Adrenal gland (tissue), 5 donors: ENCODE measurements at regions not wholly inside any gene's neighbourhood (a gene's known extent, or its start where the extent isn't known, plus 50 kb on each side); places are given as distances from the start of the nearest gene placed in this dataset.

Experiments
- CTCF ChIP-seq, 6 experiments: fragments of 450-650 bp in 4 of 6; fragments of 200-600 bp in 2 of 6; sonication (generic) in 1 of 6; IDR thresholded peaks; 1 replicate in 5 of 6; 2 replicates in 1 of 6; pipeline versions ENCODE4 v1.5.1 to v1.8.0; 2016 to 2021; ENCODE audit warnings: antibody characterized with exemption in 6 of 6, mild to moderate bottlenecking in 2 of 6, moderate library complexity in 1 of 6
- POLR2A ChIP-seq, 2 donors: fragments of 450-650 bp; IDR thresholded peaks; one replicate each; pipeline ENCODE4 v1.6.1; 2017; ENCODE audit warnings: antibody characterized with exemption in 2 of 2, mild to moderate bottlenecking in 2 of 2, moderate library complexity in 1 of 2
- donor health status: DM: no; HTN: no; CAD: no.

GRCh38 chr12:46087916-46088439 lies 97.6 kb upstream of the SCAF11 start:
- TF ChIP-seq CTCF (IDR thresholded peaks at IDR 0.05): no peak
- TF ChIP-seq POLR2A (IDR thresholded peaks at IDR 0.05): no peak
